MCF 10A (cell line): ENCODE measurements at regions not wholly inside any gene's neighbourhood (a gene's known extent, or its start where the extent isn't known, plus 50 kb on each side); places are given as distances from the start of the nearest gene placed in this dataset.

ENCODE experiments used
- BruUV-seq: library from RNA; stranded (reverse); fragments of 400-500 nt; replicated peaks from 2 replicates; lab custom pipeline; 2021; lab: Mats Ljungman, UMichigan
- CTCF ChIA-PET: fragments of 300-600 bp; sonication (Branson Sonifier 250); formaldehyde crosslinking; extraction: SDS; loops from one replicate; lab custom pipeline; 2021; ENCODE audit warnings: antibody characterized with exemption, inconsistent platforms; lab: Yijun Ruan, JAX
- POLR2A ChIA-PET: fragments of 300-600, 350-650 bp; sonication (Branson Sonifier 250); formaldehyde crosslinking; extraction: SDS; loops from one replicate; lab custom pipeline; 2020; ENCODE audit warnings: antibody characterized with exemption, inconsistent platforms; lab: Yijun Ruan, JAX
- DNase-seq: peaks from one replicate; pipeline ENCODE4 v3.0.0-alpha.2; 2018; ENCODE audit not compliant: unreplicated experiment
- H3K27ac Mint-ChIP-seq: one replicate; pipeline ENCODE4 v1.8.0; 2022; ENCODE audit warnings: mild to moderate bottlenecking, low read depth, mixed read lengths; ENCODE audit not compliant: unreplicated experiment
- H3K27me3 Mint-ChIP-seq: one replicate; pipeline ENCODE4 v1.8.0; 2022; ENCODE audit warnings: mixed read lengths; ENCODE audit not compliant: insufficient read depth, unreplicated experiment
- H3K36me3 Mint-ChIP-seq: one replicate; pipeline ENCODE4 v1.8.0; 2022; ENCODE audit warnings: mild to moderate bottlenecking, moderate library complexity, mixed read lengths; ENCODE audit not compliant: insufficient read depth, unreplicated experiment
- H3K4me1 Mint-ChIP-seq: one replicate; pipeline ENCODE4 v1.8.0; 2022; ENCODE audit warnings: mixed read lengths; ENCODE audit not compliant: insufficient read depth, unreplicated experiment
- H3K4me3 Mint-ChIP-seq: one replicate; pipeline ENCODE4 v1.8.0; 2022; ENCODE audit warnings: mild to moderate bottlenecking, moderate library complexity, mixed read lengths; ENCODE audit not compliant: unreplicated experiment
- H3K9me3 Mint-ChIP-seq: one replicate; pipeline ENCODE4 v1.8.0; 2022; ENCODE audit warnings: mixed read lengths; ENCODE audit not compliant: unreplicated experiment
- intact Hi-C: fragments of 100-400 bp; cut with micrococcal nuclease; formaldehyde crosslinking; loops from 2 replicates; pipeline ENCODE4 v1.14.1; 2022
- TF ChIP-seq, protein P1 (sequence below): fragments of 200-600 bp; IDR thresholded peaks from one replicate; pipeline ENCODE4 v1.8.0; 2022; ENCODE audit warnings: antibody characterized with exemption, mild to moderate bottlenecking; ENCODE audit not compliant: unreplicated experiment

- TF ChIP-seq, protein P1, sequence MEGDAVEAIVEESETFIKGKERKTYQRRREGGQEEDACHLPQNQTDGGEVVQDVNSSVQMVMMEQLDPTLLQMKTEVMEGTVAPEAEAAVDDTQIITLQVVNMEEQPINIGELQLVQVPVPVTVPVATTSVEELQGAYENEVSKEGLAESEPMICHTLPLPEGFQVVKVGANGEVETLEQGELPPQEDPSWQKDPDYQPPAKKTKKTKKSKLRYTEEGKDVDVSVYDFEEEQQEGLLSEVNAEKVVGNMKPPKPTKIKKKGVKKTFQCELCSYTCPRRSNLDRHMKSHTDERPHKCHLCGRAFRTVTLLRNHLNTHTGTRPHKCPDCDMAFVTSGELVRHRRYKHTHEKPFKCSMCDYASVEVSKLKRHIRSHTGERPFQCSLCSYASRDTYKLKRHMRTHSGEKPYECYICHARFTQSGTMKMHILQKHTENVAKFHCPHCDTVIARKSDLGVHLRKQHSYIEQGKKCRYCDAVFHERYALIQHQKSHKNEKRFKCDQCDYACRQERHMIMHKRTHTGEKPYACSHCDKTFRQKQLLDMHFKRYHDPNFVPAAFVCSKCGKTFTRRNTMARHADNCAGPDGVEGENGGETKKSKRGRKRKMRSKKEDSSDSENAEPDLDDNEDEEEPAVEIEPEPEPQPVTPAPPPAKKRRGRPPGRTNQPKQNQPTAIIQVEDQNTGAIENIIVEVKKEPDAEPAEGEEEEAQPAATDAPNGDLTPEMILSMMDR: no peak
- intact Hi-C loops: no loop called here
- H3K27me3 Mint-ChIP-seq: no peaks in the 10 kb centered on the region
- H3K27ac Mint-ChIP-seq: no peak overlapping the region
- DNase-seq: no peak
- ChIA-PET CTCF (interaction anchor here (0.7 kb wide), 1 partner anchor 78 kb away, joined by 3 read pairs; no protein-coding TSS in a partner anchor), POLR2A (no interaction called here)
- H3K36me3 Mint-ChIP-seq: no peaks in the 10 kb centered on the region
- H3K4me1 Mint-ChIP-seq: no peaks in the 10 kb centered on the region
- no TSS peak for BruUV-seq
- H3K9me3 Mint-ChIP-seq: peaks cover 25% of the 10 kb centered on the region
- H3K4me3 Mint-ChIP-seq: no peak overlapping the region
Measured at GRCh38 chr14:25955772-25956171, 642.1 kb downstream of the NOVA1 start.

GRCh38 chr14:25953532-25954139, 644.2 kb downstream of the NOVA1 start:
- no peaks in the 10 kb centered on the region for H3K36me3 Mint-ChIP-seq
- TF ChIP-seq, protein P1: no peak
- H3K4me3 Mint-ChIP-seq: no peak overlapping the region
- no peaks in the 10 kb centered on the region for H3K4me1 Mint-ChIP-seq
- ChIA-PET CTCF (interaction anchor here (0.8 to 1.1 kb wide), 2 partner anchors 17 to 62 kb away, joined by 3 read pairs; no protein-coding TSS in a partner anchor), POLR2A (interaction anchor here (0.7 to 1.6 kb wide), 4 partner anchors 9 to 221 kb away, joined by 3 to 4 read pairs (median 4); no protein-coding TSS in a partner anchor)
- H3K27ac Mint-ChIP-seq: no peak overlapping the region
- H3K27me3 Mint-ChIP-seq: no peaks in the 10 kb centered on the region
- intact Hi-C loops: no loop called here
- no TSS peak for BruUV-seq
- peaks cover 40% of the 10 kb centered on the region for H3K9me3 Mint-ChIP-seq
- peak; percentile 7 for DNase-seq

GRCh38 chr14:25945746-25946145, 652.1 kb downstream of the NOVA1 start:
- H3K27ac Mint-ChIP-seq: no peak overlapping the region

DNA sequence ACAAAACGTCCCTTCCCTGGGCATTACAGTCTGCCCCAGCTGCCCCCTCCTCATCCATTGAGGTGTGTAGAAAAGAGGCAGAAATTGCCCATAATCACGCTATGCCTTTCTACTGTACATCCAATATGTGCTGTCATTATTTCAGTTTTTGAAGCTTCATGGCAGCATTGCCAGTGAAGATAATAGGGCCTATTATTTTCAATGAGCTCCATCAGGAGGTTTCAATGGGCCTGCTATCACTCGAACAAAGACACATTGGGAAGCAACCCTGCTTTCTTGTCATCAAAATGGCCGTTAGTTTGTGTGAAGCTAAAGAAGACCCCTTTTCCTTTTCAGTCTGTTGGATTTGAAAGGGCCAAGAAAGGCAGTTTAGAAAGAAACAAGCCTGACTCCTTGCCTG, 653.8 kb downstream of the NOVA1 start:
- Mint-ChIP-seq H3K4me3 (no peak overlapping the region), H3K27me3 (no peaks in the 10 kb centered on the region), H3K9me3 (peaks cover 8% of the 10 kb centered on the region), H3K27ac (no peak overlapping the region), H3K4me1 (no peaks in the 10 kb centered on the region), H3K36me3 (no peaks in the 10 kb centered on the region)
- CTCF ChIA-PET: no interaction called here
- TF ChIP-seq, protein P1: no peak
- no TSS peak for BruUV-seq
- intact Hi-C loops: no loop called here
- POLR2A ChIA-PET: no interaction called here
- DNase-seq: no peak

More at GRCh38 chr14:25945746-25946145, 652.1 kb downstream of the NOVA1 start:
- ChIA-PET CTCF (no interaction called here), POLR2A (no interaction called here)
- no TSS peak for BruUV-seq
- no peaks in the 10 kb centered on the region for H3K36me3 Mint-ChIP-seq
- intact Hi-C loops: no loop called here
- H3K4me3 Mint-ChIP-seq: no peak overlapping the region
- no peak for DNase-seq
- H3K27me3 Mint-ChIP-seq: no peaks in the 10 kb centered on the region
- H3K4me1 Mint-ChIP-seq: no peaks in the 10 kb centered on the region
- peaks cover 22% of the 10 kb centered on the region for H3K9me3 Mint-ChIP-seq
- TF ChIP-seq, protein P1: no peak
